ENCODE measurements at regions not wholly inside any gene's neighbourhood (a gene's known extent, or its start where the extent isn't known, plus 50 kb on each side); places are given as distances from the start of the nearest gene placed in this dataset.
A peak's percentile ranks its signal among the peaks of the same experiment; 100 is the strongest.

DNA sequence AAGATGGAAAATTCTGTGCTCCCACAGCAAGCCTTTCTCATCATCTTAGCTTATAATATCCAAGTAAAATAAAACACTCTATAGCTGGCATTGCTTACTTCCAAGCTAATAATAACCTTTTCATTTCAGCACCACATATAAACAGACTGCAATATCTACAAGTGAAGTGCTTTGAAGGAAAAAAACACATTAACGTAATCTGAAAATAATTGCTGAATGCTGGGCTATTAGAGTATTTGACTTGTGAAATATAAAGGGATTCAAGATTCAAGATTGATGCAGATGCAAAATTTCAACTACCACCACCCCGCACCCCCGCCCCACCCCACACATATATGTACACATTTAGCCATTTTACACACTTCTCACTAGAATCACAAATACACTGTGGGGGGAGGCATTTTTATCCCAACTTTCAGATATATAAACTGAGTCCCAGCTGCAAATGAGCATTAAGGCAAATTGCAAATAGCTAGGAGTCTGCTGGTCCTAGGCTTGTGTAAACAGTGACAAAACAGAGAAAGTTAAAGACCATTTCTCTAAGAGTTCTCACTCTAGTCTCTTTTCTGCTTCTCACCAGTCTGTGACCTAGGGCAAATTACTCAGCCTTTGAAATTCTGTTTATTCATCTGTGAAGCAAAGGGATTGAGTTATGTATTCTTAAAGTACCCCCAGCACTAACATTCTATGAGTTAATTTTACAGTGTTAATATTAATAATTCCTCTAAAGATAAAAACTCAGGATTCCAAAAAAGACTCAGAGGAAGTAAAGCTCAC, 489.4 kb downstream of the PRELID2 start:
- no peak for DNase-seq

DNA sequence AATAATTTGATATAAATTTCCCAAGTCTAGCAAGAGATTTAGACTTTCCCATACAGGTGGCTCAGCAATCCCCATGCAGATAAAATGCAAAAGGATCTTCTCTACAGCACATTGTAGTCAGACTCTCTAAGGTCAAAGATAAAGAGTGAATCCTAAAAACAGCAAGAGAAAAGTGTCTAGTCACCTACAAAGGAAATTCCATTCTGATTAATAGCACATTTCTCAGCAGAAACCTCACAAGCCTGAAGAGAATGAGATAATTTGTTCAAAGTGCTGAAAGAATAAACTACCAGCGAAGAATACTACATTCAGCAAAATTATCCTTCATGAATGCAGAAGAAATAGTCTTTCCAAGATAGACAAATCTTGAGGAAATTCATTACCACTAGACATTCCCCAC, 493.3 kb downstream of the PRELID2 start:
- DNase-seq: no peak

DNA sequence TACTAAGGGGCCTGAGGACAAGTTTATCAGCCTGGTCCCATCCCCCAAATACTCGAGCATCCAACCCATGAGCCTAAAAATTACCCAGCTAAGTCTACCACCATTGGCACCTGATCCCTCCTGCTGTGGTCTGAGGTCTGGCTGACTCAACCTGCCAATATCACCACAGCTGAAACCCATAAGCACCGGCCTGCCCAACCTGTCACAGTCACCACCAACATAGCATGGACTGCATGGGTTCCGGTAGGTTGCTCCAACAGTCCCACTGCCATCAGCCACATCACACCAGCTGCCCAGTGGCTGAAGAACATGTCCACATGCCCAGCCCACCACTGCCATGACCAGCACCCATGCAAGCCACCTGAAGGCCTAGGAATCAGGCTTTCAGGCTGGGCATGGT, 495.0 kb downstream of the PRELID2 start:
- no peak for DNase-seq

DNA sequence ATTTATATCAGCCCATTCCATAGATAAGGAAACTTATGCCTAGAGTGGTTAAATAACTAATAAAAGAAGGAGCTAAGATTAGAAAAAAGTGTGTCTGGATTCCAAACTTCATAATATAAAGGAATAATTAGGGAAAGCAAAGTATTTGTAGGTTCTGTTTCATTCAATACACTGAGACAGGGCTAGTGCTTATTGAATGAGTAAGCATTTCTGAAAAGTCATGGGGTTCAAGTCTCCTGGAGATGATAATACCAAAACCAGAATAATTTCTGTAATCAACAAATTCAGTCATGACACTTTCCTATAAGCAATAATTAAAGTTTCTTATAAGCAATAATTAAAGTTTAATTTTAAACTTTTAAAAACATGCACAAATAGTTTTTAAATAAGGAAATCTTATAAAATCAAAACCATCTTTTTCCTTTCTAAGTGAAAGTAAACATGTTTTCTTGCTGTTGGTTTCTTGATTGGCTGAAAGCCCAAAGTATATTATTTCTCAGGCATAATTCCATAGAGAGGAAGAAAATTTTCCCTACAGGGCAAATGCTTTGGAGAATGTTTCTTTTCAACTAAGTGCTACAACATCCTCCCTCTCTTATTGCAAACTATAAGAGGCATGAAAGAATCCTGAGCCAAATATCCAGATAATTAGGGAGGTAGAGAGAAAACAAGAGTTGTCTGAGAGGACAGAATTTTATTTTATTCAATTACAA, 510.2 kb downstream of the PRELID2 start:
- DNase-seq: no peak

DNA sequence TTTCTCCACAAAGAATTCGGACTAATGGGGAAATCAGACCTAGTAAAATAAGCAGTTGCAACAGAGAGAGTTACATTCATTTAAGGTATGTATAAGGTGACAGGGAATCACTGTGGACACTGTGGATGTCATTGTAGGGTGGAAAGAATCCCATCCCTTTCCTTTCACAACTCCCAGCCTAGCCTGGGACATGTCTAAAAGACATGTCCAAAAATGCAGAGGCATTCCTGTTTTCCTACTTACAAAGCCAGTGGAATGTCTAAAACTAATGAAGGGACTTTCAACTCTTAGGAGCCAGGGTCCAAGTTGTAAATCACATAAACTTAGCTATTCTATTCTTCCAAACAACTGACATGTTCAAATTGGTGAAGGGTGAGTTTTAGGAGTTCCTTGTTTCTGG, 511.0 kb downstream of the PRELID2 start:
- DNase-seq: no peak

DNA sequence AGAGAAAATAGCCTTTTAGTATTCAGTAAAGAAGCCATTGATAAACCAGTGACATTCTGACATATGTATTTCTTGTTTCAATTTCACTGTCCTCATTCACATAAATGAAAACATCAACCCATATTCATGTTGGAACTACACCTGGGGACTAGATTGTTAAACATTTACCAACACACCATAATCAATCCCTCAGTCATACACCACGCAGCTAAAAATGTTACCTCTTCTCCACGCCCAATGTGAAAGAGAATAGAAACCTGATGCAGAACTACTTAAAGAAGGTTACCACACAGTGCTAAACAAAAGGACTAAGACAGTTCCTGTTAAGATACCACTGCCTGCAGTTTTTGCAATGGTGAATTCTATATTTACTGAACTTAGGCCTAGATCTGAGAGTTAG, 518.9 kb downstream of the PRELID2 start:
- no peak for DNase-seq

DNA sequence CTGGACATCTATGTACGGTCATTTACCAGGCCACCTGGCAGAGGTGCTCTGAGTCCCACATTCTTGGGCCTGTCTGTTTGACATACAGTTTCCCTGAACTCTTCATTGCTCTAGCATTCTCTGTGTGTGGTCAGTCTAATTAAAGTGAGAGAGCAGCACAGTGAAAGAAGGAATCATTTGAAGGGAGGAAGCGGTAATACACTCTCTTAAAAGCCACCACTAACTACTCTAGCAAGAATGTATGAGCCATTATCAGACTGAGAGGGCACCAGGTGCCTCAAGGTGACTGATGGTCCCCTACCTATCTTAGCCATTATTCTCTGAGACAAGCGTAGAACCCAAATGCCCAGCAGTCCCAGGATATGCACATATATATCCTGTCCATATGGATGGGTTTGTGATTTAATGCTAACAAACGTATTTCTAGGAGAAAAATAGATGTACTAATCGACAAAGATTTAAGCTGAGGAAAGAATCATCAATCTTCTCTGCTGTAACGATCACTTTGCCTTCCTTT, 527.2 kb downstream of the PRELID2 start:
- no peak for DNase-seq

DNA sequence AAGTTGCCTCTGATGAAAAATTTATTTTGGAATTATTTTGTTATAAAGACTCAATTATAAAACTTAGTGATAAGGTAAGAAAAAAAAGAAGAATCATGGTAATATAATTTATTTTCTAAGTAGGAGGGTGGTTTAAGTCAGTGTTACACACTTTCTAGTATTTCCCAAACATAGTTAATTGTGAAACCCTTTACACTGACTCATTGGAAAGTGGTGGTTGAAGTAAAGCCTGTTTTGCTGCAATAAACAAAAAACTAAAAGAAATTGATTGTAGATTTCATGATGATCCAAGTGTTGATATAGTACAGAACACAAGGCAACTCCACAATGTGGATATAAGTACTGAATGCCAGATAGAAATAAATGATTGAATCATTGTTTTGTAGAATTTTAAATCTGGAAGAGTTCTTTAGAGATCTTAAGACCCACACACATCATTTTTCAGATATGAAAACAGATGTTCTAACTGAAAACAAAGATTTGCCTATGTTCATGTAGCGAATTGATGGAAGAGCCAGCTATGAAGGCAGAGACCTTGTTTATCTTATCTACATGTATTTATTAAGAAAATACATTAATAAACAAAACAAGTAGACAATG, 539.8 kb downstream of the PRELID2 start:
- no peak for DNase-seq

DNA sequence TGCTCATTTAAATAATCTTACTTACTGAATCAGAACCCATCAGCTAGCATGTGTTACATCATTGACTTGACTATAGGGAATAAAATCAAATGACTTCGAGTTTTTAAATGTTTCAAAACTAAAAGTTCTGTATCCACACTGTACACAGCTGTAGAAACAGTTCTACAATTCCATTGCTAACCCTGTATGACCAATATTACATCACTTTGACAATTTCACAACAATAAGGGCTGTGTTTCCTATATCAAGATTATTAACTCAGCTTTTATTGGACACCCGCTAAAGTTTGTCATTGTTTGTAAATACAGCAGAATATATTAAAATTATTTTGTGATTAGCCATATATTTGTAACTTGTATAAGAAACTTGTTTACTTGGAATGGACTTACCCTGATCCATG, 540.8 kb downstream of the PRELID2 start:
- no peak for DNase-seq

DNA sequence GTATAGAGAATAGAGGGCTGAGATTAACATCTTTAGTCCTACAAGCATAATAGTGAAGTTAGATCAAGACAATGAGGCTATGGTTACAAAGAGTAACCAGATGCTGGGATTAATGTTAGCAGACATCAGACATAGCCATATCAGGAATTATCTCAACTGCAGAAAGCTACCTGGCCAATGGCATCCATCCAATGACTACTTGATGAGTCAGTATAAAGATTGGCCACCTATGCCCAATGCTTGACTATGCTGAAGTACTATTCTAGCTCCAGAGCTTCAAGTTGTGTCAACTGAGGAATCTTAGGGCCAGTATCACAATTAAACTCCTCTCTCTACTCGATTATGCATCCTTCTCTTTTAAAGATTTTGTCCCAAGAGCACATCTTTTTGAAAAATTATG, 541.4 kb downstream of the PRELID2 start:
- DNase-seq: no peak

DNA sequence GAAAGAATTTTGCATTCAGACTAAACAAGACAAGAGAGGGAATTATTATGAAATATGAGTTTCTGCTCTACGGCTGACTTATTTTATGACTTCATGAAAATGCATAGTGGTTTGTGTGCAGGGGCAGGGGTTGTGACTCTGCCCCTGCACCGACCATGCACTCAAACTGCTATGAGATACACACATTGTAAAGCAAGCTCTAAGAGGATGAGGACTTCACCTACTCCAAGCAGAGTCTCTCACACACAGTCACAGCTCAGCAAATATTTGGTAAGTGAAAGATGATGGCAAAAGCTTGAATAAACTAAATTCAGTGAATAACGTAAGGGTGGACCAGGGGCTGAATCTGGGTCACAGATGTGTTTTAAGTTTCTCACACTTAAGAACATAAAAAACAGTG, 542.9 kb downstream of the PRELID2 start:
- no peak for DNase-seq

DNA sequence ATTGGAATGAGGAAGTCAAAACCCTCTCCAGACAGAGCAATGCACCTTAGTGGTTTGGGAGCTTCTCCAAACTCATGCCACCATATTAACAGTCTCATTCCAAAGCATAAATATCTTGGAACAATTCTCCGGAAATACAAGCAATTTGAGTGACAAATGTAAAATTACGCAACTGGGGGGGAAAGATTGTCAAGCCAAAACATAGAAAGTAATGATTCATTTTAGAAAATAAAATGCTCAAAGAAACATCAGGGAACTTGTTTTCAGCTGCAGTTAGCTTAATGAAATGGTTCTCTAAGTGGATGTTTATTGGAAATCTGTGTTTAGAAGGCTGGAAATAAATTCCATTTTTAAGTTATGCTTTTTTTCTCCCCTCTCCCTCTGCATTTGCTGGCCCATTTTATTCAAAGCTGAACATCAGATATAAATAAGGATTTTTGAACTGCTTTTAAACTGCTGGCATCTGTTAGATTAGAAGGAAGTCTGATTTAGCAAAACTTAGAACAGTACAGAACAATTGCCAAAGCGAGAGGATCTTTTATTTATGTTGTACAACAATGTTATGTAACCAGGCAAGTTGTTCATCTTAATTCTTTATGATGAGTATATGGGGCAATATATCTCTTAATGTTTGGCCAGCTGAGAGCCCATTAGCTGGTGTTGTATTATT, 551.9 kb downstream of the PRELID2 start:
- DNase-seq: no peak

DNA sequence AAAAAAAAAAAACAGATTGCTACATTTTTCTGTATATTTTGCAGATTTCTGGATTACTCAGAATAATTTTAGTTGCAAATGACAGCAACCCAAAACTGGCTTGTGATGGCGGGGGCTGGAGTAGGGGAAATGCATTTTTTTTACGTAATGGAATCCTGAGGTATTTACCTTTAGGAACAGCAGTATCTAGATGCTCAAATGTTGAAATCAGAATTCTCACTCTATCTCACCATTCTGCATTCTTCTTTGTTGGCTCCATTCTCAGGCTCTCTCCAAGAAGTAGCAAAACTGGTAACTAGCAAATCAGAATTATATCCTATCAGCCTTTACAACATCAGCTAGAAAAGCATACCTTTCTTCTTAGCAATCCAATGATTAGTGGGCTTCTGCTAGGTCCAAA, 554.3 kb downstream of the PRELID2 start:
- DNase-seq: no peak

DNA sequence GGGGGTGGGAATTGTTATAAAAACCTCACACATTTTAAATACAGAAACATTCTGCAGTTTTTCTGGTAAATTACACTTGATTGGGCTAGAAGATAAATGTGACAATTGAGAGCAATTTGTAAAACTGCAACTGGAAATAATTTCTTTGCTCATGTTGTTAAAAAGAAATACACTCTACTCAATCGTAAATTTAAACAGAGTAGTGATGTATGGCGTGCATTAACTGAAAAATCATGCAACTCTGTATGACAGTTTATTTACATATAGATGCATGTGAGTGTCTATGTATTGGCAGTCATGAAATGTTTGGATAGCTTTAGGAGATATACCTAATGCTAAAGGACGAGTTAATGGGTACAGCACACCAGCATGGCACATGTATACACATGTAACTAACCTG, 554.9 kb downstream of the PRELID2 start:
- DNase-seq: no peak

DNA sequence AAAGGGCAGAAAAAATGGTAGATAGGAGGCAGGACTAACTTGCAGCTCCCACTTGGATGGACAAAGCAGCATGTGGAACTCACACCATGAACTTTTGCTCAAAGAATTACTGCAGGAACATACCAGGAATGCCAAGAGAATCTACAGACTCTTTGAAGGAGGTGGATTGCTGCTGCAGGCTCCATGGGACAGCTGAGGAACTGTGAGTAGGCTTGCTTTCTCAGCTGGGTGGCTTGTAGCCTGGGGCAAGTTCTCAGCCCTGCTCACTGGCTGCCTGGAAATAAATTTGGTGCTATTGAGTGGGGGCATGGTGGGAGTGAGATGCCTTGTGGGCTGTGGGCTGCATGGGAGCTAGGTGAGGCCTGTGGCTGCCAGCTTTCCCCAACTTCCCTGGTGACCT, 574.5 kb downstream of the PRELID2 start:
- DNase-seq: no peak

DNA sequence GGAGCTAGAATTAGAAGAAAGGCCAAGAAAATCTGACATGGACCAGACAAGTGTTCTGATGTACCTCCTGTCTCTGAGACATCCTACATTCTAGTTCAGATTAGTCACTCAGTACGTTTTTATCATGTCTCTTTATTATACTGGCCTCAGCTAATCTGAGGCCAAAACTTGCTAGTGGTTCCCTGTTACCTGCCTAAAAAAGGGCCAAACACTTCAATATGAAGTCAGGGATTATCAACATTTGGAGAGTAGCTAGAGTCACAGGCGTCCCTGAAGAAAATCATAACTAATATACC, 587.4 kb downstream of the PRELID2 start:
- DNase-seq: no peak

DNA sequence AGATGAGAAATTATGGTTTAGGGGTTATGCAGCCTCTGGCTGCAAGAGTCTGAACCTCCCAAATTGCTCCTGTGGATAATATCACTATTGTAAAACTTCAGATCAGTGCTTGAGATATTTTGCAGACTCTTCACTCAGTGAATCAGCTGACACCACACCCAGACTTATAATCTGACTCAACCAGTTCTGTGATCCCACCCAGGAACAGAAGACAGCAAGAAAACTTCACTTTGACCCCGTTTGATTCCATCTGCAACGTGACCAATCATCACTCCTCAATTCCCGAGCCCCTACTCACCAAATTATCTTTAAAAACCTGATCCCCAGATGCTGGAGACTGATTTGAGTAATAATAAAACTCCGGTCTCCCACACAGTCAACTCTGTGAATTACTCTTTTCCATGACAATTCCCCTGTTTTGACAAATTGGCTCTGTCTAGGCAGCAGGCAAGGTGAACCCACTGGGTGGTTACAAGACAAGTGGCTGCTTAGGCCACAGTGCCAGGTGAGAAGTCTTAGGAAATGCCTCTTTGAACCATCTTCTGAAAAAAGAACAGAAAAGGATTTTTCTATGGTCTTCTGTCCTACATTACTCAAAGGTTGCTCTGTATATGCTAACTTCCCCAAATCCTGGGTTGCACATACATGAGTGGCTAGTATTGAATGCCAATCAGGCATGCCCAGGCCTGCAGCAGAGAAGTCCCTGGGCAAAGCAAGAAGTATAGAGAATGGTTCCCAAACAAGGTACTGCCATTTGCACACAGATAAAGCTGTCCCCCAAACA, 588.0 kb downstream of the PRELID2 start:
- DNase-seq: peak; percentile 23

DNA sequence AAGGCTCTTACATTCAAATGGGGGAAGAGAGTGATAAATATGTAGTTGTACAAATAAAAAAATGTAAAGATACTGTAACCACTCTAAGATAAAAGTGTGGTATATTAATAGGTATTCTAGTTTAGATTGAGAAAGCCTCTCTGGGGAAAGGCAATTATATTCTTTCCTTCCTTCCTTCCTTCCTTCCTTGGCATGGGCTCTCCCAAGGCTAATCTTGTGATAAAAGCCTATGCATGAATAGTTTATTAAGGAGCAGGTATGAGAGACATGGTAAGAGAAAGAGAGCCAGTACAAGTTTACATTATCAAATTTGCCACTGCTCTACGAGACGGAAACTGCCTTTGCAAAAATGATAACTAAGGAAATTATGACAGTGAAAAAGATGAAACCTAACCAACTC, 588.8 kb downstream of the PRELID2 start:
- no peak for DNase-seq

DNA sequence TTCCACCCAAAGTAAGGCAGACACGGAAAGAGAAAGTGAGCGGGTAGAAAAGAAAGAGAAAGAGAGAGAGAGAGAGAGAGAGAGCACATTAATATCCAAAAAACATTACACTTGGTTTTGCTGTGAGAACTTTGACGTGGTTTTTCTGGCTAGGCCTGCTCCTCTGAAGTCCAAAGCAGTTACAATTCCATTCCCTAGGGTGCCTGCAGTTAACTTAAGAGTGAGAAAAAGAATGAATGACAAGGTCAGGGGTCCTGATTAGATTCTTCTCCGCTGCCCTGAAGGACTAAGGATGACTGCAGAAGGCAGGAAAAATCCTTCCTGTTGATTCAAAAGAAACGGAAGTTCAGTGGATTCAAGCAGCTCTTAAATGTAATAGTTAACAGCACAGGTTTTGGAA, 589.8 kb downstream of the PRELID2 start:
- no peak for DNase-seq

DNA sequence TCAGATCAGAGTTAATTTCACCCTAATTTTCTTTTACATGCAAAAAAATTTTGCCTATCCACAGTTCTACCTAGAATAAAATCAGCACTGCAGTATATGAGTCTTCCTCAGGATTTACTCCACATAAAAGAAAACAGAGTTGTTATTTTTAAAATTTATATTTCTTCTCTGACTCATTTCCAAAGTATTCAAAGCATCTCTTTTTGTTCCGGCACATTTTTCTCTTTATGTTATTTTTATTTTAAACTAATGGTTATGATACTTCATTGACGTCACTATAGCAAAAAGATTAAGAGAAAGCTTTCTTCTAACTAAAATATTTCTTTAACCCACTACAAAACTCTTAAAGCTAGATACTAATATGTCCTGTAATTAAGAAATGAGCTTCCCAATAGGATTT, 590.4 kb downstream of the PRELID2 start:
- DNase-seq: no peak

DNA sequence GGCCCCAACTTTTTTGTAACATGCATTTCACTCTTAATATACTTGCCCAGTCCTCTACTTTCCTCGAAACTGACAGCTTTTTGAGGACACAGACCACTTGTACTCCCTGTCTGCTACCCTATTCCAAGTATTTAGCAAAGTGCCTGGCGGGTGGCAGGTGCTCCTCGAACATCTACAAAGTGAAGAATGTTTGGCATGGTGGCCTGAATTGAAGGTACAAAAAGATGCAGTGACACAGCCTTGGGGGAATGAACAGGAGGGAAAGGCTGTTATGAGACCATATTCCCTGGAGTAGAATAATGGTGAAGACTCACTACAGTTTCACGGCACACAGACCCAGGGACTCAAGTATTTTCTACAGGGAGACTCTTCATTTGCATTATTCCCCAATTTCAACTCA, 590.9 kb downstream of the PRELID2 start:
- no peak for DNase-seq

DNA sequence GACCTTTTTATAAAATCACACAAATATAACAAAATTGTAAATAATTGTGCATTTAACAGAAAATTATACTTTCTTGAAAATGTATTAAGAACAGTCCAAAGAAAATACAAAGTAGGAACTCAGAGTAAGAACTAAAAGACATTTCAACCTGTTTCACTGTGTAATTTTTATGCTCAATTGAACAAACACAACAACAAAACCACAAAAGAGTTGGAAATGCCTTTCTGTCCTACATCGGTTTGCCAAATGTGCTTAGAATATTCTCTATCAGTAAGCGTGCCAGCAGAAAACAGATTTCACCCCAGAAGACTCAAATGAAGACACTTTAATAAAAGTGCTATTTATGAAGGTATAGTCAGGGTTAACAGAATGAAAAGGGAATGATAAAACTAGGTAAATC, 592.1 kb downstream of the PRELID2 start:
- DNase-seq: no peak

DNA sequence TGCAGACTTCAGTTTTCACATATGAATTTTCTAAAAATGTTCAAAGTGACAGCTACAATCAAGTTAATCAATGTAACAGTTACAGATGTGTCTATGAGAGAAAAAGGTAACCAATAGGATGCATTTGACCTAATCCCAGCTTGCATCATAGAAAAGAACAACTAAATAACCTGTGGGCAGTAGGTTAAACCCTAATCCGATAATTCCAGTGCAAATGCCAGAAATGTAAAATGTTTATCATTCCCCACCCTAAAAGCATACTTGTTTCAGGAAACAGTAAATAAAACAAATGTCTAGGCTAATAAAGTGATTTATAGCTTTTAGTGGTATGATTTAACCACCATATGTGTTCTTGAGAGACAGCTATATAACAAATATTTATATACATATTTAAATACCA, 592.6 kb downstream of the PRELID2 start:
- no peak for DNase-seq
